Natural killer cell (primary cell): ENCODE measurements at regions not wholly inside any gene's neighbourhood (a gene's known extent, or its start where the extent isn't known, plus 50 kb on each side); places are given as distances from the start of the nearest gene placed in this dataset.

ENCODE experiments used
- ATAC-seq, 3 donors: fragments of 150-1000 bp in 2 of 3; fragments of 200-7000 bp in 1 of 3; cut with Tn5 transposase; 1 replicate in 1 of 3; 2 replicates in 2 of 3; pipeline ENCODE4 v1.10.0; 2021; ENCODE audit warnings: mild to moderate bottlenecking in 2 of 3, moderate library complexity in 2 of 3
- DNase-seq, 2 donors: peaks; one replicate each; pipeline versions ENCODE4 v3.0.0 to v3.0.0-alpha.2; 2013 to 2021; ENCODE audit warnings: mixed read lengths in 1 of 2
- H3K27ac ChIP-seq: one replicate; pipeline ENCODE4 v1.5.1; 2013; ENCODE audit warnings: mild to moderate bottlenecking, low read length
- H3K27me3 ChIP-seq: one replicate; pipeline ENCODE4 v1.6.1; 2013; ENCODE audit warnings: low read length; ENCODE audit not compliant: control insufficient read depth, insufficient read depth
- H3K36me3 ChIP-seq: one replicate; pipeline ENCODE4 v1.6.1; 2013; ENCODE audit warnings: low read length; ENCODE audit not compliant: control insufficient read depth, insufficient read depth
- H3K4me1 ChIP-seq: one replicate; pipeline ENCODE4 v1.6.1; 2013; ENCODE audit warnings: low read length; ENCODE audit not compliant: control insufficient read depth, insufficient read depth
- H3K4me3 ChIP-seq: one replicate; pipeline ENCODE4 v1.5.1; 2013; ENCODE audit warnings: low read length
- H3K9me3 ChIP-seq: one replicate; pipeline ENCODE4 v1.6.1; 2013; ENCODE audit warnings: low read length; ENCODE audit not compliant: control insufficient read depth, insufficient read depth
- H3K27ac Mint-ChIP-seq, 2 donors: one replicate each; pipeline ENCODE4 v1.8.0; 2022; ENCODE audit warnings: mild to moderate bottlenecking in 2 of 2, mixed read lengths in 2 of 2, moderate library complexity in 1 of 2
- H3K27me3 Mint-ChIP-seq, 2 donors: one replicate each; pipeline ENCODE4 v1.8.0; 2022; ENCODE audit warnings: low read depth in 2 of 2, mixed read lengths in 2 of 2
- H3K36me3 Mint-ChIP-seq: one replicate; pipeline ENCODE4 v1.8.0; 2022; ENCODE audit warnings: mixed read lengths
- H3K4me1 Mint-ChIP-seq, 2 donors: one replicate each; pipeline ENCODE4 v1.8.0; 2022; ENCODE audit warnings: mixed read lengths in 2 of 2
- H3K4me3 Mint-ChIP-seq: one replicate; pipeline ENCODE4 v1.8.0; 2022; ENCODE audit warnings: mild to moderate bottlenecking, moderate library complexity, mixed read lengths
- H3K9me3 Mint-ChIP-seq, 2 donors: one replicate each; pipeline ENCODE4 v1.8.0; 2022; ENCODE audit warnings: mixed read lengths in 2 of 2
- CTCF ChIP-seq: fragments of 200-600 bp; IDR thresholded peaks from one replicate; pipeline ENCODE4 v1.8.0; 2022; ENCODE audit warnings: antibody characterized with exemption
- WGBS: methylation state at CpG from one replicate; pipeline ENCODE4 v1.1.7; 2013; ENCODE audit warnings: missing lambda C conversion rate; ENCODE audit not compliant: insufficient coverage; 5-methylcytosine and 5-hydroxymethylcytosine counted together
- intact Hi-C: fragments of 100-400 bp; cut with micrococcal nuclease; formaldehyde crosslinking; loops from one replicate; pipeline ENCODE4 v1.14.2; 2022

DNA sequence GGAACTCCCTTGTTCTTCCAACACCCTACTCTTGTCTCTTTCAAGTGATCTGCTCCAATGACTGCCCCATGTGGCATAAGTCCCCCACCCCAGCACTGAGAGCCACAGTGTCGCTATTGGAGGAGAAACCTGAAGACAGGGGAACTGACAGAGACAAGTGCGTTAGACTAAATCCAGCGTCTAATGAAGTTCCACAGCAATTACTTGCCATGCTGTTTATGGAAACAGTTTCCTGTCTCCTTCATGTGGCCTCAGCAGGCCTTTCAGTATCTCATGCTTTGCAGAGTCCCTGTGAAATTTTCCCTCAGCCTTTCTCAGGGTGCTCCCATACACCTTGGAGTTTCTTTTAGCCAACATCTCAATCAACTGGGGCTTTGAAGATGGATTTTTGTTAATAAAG, 277.4 kb downstream of the ETS1 start:
- H3K27ac Mint-ChIP-seq, result peak overlapping the region; percentile 81 to 83
- no peak overlapping the region for H3K4me3 Mint-ChIP-seq
- DNase-seq (peak in 1 of 2 donors; percentile 22), ATAC-seq (no peak)
- no peaks in the 10 kb centered on the region for H3K27me3 Mint-ChIP-seq
- Histone ChIP-seq H3K9me3 (peaks cover 11% of the 10 kb centered on the region), H3K27ac (no peak overlapping the region), H3K4me3 (no peak overlapping the region), H3K27me3 (no peaks in the 10 kb centered on the region), H3K4me1 (peaks cover 44% of the 10 kb centered on the region), H3K36me3 (no peaks in the 10 kb centered on the region)
- H3K36me3 Mint-ChIP-seq, result peaks cover 12% of the 10 kb centered on the region
- no peak for TF ChIP-seq CTCF
- WGBS, result 90% methylated on average over 3 of the region's 3 CpGs
- peaks cover 0 to 7% of the 10 kb centered on the region in 2 donors for H3K9me3 Mint-ChIP-seq
- peaks cover 68 to 85% of the 10 kb centered on the region in 2 donors for H3K4me1 Mint-ChIP-seq
- intact Hi-C loops, result no loop called here

- intact Hi-C loops, result no loop called here
- no peak overlapping the region for H3K4me3 ChIP-seq
- 100% methylated on average over 3 of the region's 3 CpGs for WGBS
- H3K36me3 ChIP-seq, result no peaks in the 10 kb centered on the region
- no peaks in the 10 kb centered on the region for H3K9me3 Mint-ChIP-seq
- no peaks in the 10 kb centered on the region for H3K9me3 ChIP-seq
- peaks cover 3% of the 10 kb centered on the region for H3K36me3 Mint-ChIP-seq
- H3K27ac ChIP-seq, result no peak overlapping the region
- peaks cover 52% of the 10 kb centered on the region for H3K4me1 ChIP-seq
- peaks cover 73 to 89% of the 10 kb centered on the region in 2 donors for H3K4me1 Mint-ChIP-seq
- no peaks in the 10 kb centered on the region for H3K27me3 Mint-ChIP-seq
- H3K27ac Mint-ChIP-seq, result peak overlapping the region in 1 of 2 donors; percentile 43
- no peaks in the 10 kb centered on the region for H3K27me3 ChIP-seq
- H3K4me3 Mint-ChIP-seq, result no peak overlapping the region
- ATAC-seq (no peak), DNase-seq (no peak)
- TF ChIP-seq CTCF, result no peak
Measured at GRCh38 chr11:128308794-128309193, 278.6 kb downstream of the ETS1 start.

DNA sequence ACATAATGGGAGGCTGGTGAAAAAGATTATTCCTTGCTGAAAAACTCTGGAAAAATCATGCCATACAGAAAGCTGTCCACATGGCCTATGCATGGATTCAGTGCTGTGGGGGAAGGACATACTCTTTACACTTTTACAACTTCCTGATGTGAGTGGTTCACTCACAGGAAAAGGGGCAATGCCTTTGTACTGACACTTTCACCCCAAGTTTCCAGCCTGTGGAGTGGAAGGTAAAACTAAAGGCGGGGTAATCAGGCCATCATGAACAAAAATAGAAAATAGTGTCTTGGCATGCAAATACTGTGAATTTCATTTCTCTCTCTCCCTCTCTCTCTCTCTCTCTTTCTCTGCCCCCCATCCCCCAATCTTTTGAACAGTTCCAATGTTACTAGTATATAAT, 281.8 kb downstream of the ETS1 start:
- Histone ChIP-seq H3K27ac (peak overlapping the region; percentile 88), H3K4me1 (peaks cover 43% of the 10 kb centered on the region), H3K27me3 (no peaks in the 10 kb centered on the region), H3K36me3 (no peaks in the 10 kb centered on the region), H3K4me3 (no peak overlapping the region), H3K9me3 (no peaks in the 10 kb centered on the region)
- no CpG with 5 or more reads among the region's 1 CpG for WGBS
- intact Hi-C loops, result loop anchor here (1.0 kb wide), 1 partner anchor 117 kb away; no protein-coding TSS in a partner anchor
- TF ChIP-seq CTCF, result no peak
- ATAC-seq (peak in 1 of 3 donors; percentile 14), DNase-seq (peak in 1 of 2 donors; percentile 61)
- Mint-ChIP-seq H3K36me3 (no peaks in the 10 kb centered on the region), H3K4me1 (peaks cover 73 to 88% of the 10 kb centered on the region in 2 donors), H3K27me3 (no peaks in the 10 kb centered on the region), H3K4me3 (peak overlapping the region; percentile 87), H3K27ac (peak overlapping the region; percentile 96 to 99), H3K9me3 (no peaks in the 10 kb centered on the region)
